ENCODE measurements at regions not wholly inside any gene's neighbourhood (a gene's known extent, or its start where the extent isn't known, plus 50 kb on each side); places are given as distances from the start of the nearest gene placed in this dataset.

DNA sequence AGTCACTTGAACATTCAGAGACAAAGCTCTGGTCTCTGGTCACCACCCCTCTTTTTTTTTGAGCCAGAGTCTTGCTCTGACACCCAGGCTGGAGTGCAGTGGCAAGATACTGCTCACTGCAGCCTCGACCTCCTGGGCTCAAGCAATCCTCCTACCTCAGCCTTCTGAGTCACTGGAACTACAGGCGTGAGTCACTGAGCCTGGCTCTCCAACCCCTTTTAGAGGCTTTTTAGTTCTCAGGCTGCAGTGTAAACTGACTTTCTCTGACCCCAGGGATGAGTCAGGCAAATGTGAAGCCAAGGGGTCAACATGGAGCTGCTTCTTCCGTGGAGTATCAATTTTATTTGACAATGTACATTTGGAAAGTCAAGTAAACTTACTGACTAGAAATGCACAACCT, 229.2 kb downstream of the PTTG2 start:
- DNase-seq (ENCODE audit: extremely low read depth, low read depth): peak; percentile 73
- TF ChIP-seq CTCF (IDR thresholded peaks at IDR 0.05; ENCODE audit: low read depth, low read length, missing control alignments): no peak
- no peak overlapping the region for H3K4me3 ChIP-seq (replicated peaks; ENCODE audit: low read depth, low read length)

DNA sequence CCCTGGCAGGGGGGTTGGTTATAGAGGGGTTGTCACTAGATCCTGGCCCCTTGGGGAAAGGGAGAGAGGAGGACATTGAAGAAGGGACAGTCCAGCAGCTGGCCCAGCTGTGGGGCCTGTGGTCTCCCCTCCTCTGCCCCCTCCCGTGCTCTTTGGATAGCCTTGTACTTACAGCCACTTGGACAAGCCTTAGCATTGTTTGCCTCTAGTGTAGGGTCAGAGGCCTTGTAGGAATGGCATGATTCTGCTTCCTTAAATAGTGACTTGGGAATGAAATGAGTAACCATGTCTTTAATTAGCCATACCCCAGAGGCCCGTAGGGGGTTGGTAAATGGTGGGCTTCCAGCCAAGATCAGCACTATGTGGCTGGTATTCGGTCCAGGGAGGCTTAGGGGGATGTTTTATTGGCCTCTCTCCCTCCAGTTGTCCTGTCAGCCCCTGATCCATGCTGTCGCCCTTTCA, 230.6 kb downstream of the PTTG2 start:
- no peak overlapping the region for H3K4me3 ChIP-seq (replicated peaks; ENCODE audit: low read depth, low read length)
- peak; percentile 36 for DNase-seq (ENCODE audit: extremely low read depth, low read depth)

GRCh38 chr4:38192516-38192915, 232.3 kb downstream of the PTTG2 start:
- no peak for DNase-seq (ENCODE audit: extremely low read depth, low read depth)
- TF ChIP-seq CTCF (IDR thresholded peaks at IDR 0.05; ENCODE audit: low read depth, low read length, missing control alignments): no peak
- H3K4me3 ChIP-seq (replicated peaks; ENCODE audit: low read depth, low read length): no peak overlapping the region

More for the DNA sequence above, 230.6 kb downstream of the PTTG2 start:
- TF ChIP-seq CTCF (IDR thresholded peaks at IDR 0.05; ENCODE audit: low read depth, low read length, missing control alignments): no peak

- TF ChIP-seq CTCF (IDR thresholded peaks at IDR 0.05; ENCODE audit: low read depth, low read length, missing control alignments): no peak
- DNase-seq (ENCODE audit: extremely low read depth, low read depth): no peak
- H3K4me3 ChIP-seq (replicated peaks; ENCODE audit: low read depth, low read length): no peak overlapping the region
These were observed 233.2 kb downstream of the PTTG2 start for GRCh38 chr4:38193236-38193863.

DNA sequence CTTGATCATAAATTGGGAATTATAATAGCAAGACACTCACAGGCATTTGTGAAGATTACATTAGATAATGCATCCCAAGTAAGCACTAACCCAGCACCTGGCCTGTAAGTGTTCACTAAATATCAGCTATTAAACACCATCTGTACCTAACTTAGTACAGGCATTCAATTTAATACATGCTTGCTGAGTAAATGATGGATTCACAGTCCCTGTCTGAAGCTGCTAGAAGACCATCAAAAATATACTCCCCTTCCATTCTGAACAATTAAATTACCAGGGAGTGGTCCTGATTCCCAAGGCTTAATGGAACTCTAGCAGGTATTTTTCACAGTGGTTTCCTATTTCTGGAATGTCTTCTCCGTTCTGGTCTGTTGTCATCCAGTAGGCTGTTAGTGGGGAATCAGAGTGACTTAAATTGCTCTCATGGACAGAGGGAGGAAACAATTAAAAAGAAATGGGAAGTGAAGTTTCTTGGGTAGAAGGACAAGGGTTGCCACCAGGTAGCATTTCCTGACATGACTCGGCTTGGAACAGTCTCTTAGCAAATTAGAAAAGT, 233.9 kb downstream of the PTTG2 start:
- no peak for DNase-seq (ENCODE audit: extremely low read depth, low read depth)
- no peak overlapping the region for H3K4me3 ChIP-seq (replicated peaks; ENCODE audit: low read depth, low read length)
- no peak for TF ChIP-seq CTCF (IDR thresholded peaks at IDR 0.05; ENCODE audit: low read depth, low read length, missing control alignments)

DNA sequence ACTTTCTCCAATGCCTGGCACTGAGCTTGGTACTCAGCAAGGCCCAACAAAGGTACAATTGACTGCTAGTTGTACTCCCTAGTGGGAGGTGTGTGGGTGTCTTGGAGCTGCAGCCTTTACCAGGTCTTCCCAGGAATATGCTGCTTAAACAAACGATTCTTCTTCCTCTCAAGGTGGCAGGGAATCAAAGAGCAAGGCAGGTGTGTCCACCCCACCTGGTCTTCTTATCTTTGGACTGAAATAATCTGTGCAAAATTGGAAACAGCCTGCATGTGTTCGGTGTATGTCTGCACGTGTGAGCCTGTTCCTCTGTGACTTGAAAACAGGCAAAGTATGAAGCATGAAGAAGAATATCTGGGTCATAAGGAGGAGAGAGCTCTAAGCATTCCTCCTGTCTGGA, 235.3 kb downstream of the PTTG2 start:
- no peak for TF ChIP-seq CTCF (IDR thresholded peaks at IDR 0.05; ENCODE audit: low read depth, low read length, missing control alignments)

More for the DNA sequence above, 235.3 kb downstream of the PTTG2 start:
- no peak overlapping the region for H3K4me3 ChIP-seq (replicated peaks; ENCODE audit: low read depth, low read length)
- no peak for DNase-seq (ENCODE audit: extremely low read depth, low read depth)

Measured in HFF-Myc (cell line).